Suprapubic skin (tissue), 4 donors: ENCODE measurements at regions not wholly inside any gene's neighbourhood (a gene's known extent, or its start where the extent isn't known, plus 50 kb on each side); places are given as distances from the start of the nearest gene placed in this dataset.

Experiments used
- DNase-seq, 2 donors: peaks; one replicate each; pipeline ENCODE4 v3.0.0-alpha.2; 2019; ENCODE audit warnings: low spot score in 2 of 2
- H3K27ac ChIP-seq: fragments of 200-600 bp; sonication (generic); one replicate; pipeline ENCODE4 v1.5.1; 2019
- H3K27me3 ChIP-seq: fragments of 200-600 bp; sonication (generic); one replicate; pipeline ENCODE4 v1.5.1; 2019
- H3K36me3 ChIP-seq: fragments of 200-600 bp; sonication (generic); one replicate; pipeline ENCODE4 v1.5.1; 2019
- H3K4me1 ChIP-seq: fragments of 200-600 bp; sonication (generic); one replicate; pipeline ENCODE4 v1.5.1; 2019
- H3K4me3 ChIP-seq: fragments of 200-600 bp; sonication (generic); one replicate; pipeline ENCODE4 v1.5.1; 2019; ENCODE audit warnings: mild to moderate bottlenecking
- H3K9me3 ChIP-seq: fragments of 200-600 bp; sonication (generic); one replicate; pipeline ENCODE4 v1.5.1; 2019
- EP300 ChIP-seq: sonication (generic); formaldehyde crosslinking; IDR thresholded peaks from one replicate; pipeline ENCODE4 v1.6.1; 2017; ENCODE audit warnings: antibody characterized with exemption
- POLR2A ChIP-seq, 2 donors: fragments of 450-650 bp; IDR thresholded peaks; one replicate each; pipeline ENCODE4 v1.6.1; 2017; ENCODE audit warnings: antibody characterized with exemption in 2 of 2, mild to moderate bottlenecking in 2 of 2, moderate library complexity in 2 of 2
- POLR2AphosphoS5 ChIP-seq, 3 donors: sonication (generic); formaldehyde crosslinking; IDR thresholded peaks; one replicate each; pipeline ENCODE4 v1.6.1; 2017; ENCODE audit warnings: antibody characterized with exemption in 3 of 3
- WGBS: methylation state at CpG from one replicate; pipeline ENCODE4 v1.1.5; 2018; 5-methylcytosine and 5-hydroxymethylcytosine counted together
- TF ChIP-seq, protein P1 (sequence below), 2 donors: fragments of 200-600 bp in 1 of 2; fragments of 450-650 bp in 1 of 2; sonication (generic) in 1 of 2; IDR thresholded peaks; one replicate each; pipeline ENCODE4 v1.5.1; 2016 to 2019; ENCODE audit warnings: antibody characterized with exemption in 2 of 2, mild to moderate bottlenecking in 1 of 2, moderate library complexity in 1 of 2

DNA sequence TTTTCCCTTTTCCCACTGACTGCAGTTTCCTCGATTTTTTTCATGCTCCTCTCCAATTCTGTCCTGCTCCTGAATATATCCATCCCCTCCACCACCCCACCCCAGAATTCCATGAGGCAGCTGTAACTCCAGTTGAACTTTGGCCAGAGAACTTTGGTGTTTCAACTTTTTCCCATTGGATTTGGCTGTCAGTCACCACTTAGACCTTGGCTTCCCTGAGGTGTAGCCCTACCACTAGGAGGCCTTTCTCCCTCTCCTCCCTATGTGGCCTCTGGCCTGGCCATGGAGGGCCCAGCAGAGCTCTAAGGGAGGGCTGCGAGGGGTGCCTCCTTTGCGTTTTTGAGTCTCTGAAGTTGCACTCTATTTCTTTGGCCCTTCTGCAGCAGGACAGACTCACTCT lies 261.3 kb downstream of the PIK3R1 start:
- H3K9me3 ChIP-seq = no peaks in the 10 kb centered on the region
- no peaks in the 10 kb centered on the region for H3K27me3 ChIP-seq
- 79% methylated on average over 3 of the region's 3 CpGs for WGBS
- peaks cover 16% of the 10 kb centered on the region for H3K4me1 ChIP-seq
- TF ChIP-seq POLR2AphosphoS5 (IDR thresholded peaks at IDR 0.05) (no peak), EP300 (no peak), POLR2A (IDR thresholded peaks at IDR 0.05) (no peak)
- TF ChIP-seq, protein P1, sequence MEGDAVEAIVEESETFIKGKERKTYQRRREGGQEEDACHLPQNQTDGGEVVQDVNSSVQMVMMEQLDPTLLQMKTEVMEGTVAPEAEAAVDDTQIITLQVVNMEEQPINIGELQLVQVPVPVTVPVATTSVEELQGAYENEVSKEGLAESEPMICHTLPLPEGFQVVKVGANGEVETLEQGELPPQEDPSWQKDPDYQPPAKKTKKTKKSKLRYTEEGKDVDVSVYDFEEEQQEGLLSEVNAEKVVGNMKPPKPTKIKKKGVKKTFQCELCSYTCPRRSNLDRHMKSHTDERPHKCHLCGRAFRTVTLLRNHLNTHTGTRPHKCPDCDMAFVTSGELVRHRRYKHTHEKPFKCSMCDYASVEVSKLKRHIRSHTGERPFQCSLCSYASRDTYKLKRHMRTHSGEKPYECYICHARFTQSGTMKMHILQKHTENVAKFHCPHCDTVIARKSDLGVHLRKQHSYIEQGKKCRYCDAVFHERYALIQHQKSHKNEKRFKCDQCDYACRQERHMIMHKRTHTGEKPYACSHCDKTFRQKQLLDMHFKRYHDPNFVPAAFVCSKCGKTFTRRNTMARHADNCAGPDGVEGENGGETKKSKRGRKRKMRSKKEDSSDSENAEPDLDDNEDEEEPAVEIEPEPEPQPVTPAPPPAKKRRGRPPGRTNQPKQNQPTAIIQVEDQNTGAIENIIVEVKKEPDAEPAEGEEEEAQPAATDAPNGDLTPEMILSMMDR (IDR thresholded peaks at IDR 0.05) = no peak
- no peak for DNase-seq
- no peak overlapping the region for H3K27ac ChIP-seq
- no peaks in the 10 kb centered on the region for H3K36me3 ChIP-seq
- H3K4me3 ChIP-seq = no peak overlapping the region

DNA sequence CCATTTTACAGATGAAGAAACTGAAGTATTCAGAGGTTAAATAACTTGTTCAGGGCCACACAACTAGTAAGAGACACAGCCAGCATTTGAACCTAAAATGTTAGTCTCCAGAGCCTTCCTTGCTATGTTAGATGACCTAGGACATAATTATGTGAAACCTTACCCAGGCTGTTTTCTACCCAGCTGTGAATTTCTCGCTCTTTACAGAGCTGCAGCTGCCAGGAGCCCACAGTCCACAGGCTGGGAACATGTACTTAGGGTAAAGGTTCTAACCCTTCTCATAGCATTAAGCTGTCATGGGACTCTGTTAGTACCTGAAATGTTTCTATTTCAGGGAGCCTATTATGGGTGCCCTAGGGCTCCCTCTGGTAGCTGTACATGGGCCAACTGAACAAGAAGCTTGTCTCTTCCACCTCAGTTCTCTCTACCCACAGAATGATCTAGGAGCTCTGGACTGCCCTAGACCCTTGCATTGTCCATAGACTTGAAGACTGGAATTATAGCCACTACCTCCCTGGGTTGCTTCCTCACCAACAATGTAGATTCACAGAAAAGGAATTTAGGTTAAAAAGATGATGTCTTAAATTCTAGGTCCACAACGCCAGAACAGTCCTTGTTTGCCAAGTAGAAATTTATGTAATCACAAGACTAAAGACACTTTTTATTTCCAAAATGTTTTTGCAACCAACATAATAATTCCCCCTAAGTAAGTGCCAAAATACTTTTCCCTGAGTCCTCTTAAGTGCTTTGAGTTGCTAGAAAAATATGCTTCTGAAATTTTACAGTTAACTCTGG lies 262.9 kb downstream of the PIK3R1 start:
- Histone ChIP-seq H3K36me3 (no peaks in the 10 kb centered on the region), H3K4me1 (peaks cover 16% of the 10 kb centered on the region), H3K4me3 (no peak overlapping the region), H3K9me3 (no peaks in the 10 kb centered on the region), H3K27me3 (no peaks in the 10 kb centered on the region), H3K27ac (peak overlapping the region; percentile 37)
- DNase-seq = no peak
- TF ChIP-seq, protein P1 (IDR thresholded peaks at IDR 0.05) = no peak
- TF ChIP-seq POLR2AphosphoS5 (IDR thresholded peaks at IDR 0.05) (no peak), POLR2A (IDR thresholded peaks at IDR 0.05) (no peak), EP300 (no peak)
- WGBS = 50% methylated on average over 2 of the region's 2 CpGs

DNA sequence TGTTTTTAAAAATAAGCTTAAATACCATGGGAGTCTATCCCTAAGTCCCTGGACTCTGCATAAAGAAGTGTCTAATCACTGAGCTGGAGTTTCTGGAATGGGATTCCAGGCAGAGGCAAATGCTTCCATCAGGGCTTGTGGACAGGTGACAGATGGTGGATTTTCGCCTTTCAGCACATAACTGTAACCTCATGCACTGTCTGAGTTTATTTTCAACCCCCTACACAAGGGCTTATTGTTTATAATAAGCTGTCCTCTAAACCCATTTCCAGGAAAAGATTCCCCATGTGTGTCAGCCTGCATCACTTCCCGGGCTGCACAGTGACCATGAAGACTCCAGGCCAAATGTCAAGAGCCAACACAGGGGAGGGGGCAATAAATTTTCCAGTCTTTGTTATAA lies 264.0 kb downstream of the PIK3R1 start:
- WGBS = 83% methylated on average over 2 of the region's 2 CpGs
- Histone ChIP-seq H3K9me3 (no peaks in the 10 kb centered on the region), H3K4me1 (peaks cover 16% of the 10 kb centered on the region), H3K27me3 (no peaks in the 10 kb centered on the region), H3K27ac (no peak overlapping the region), H3K36me3 (no peaks in the 10 kb centered on the region), H3K4me3 (no peak overlapping the region)
- DNase-seq = no peak
- no peak for TF ChIP-seq POLR2A (IDR thresholded peaks at IDR 0.05)
- TF ChIP-seq, protein P1 (IDR thresholded peaks at IDR 0.05) = no peak
- no peak for TF ChIP-seq EP300
- no peak for TF ChIP-seq POLR2AphosphoS5 (IDR thresholded peaks at IDR 0.05)

DNA sequence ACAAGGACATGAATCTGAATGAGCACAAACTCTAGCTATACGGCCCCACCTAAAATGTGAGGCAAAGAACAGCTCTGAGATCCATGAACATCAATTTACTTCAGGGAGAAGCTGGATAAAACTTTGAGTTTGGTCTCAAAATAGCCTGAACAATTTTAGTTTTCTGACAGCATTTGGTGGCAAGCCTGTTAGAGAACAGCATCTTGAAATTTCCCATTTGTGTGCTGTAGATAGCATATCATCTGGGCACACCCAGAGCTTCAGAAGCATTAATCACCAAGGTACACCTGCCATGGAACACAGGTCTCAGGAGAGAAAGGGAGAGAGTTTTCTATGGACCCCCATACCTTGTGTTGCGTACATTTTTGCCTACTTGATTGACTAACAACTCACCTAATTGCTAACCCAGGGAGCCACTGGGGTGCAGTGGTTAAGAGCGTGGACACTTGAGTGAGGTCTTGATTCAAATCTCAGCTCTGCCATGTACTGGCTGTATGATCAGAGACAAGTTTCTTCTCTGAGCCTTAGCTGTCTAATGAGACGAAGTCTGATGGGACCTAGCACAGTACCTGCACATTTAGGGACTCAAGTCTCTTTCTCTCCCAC lies 264.9 kb downstream of the PIK3R1 start:
- TF ChIP-seq EP300 (no peak), POLR2AphosphoS5 (IDR thresholded peaks at IDR 0.05) (no peak), POLR2A (IDR thresholded peaks at IDR 0.05) (no peak)
- TF ChIP-seq, protein P1 (IDR thresholded peaks at IDR 0.05) = no peak
- peaks cover 16% of the 10 kb centered on the region for H3K4me1 ChIP-seq
- no peak overlapping the region for H3K4me3 ChIP-seq
- H3K9me3 ChIP-seq = no peaks in the 10 kb centered on the region
- no peaks in the 10 kb centered on the region for H3K36me3 ChIP-seq
- WGBS = 94% methylated on average over 4 of the region's 4 CpGs
- no peak overlapping the region for H3K27ac ChIP-seq
- H3K27me3 ChIP-seq = no peaks in the 10 kb centered on the region
- no peak for DNase-seq

DNA sequence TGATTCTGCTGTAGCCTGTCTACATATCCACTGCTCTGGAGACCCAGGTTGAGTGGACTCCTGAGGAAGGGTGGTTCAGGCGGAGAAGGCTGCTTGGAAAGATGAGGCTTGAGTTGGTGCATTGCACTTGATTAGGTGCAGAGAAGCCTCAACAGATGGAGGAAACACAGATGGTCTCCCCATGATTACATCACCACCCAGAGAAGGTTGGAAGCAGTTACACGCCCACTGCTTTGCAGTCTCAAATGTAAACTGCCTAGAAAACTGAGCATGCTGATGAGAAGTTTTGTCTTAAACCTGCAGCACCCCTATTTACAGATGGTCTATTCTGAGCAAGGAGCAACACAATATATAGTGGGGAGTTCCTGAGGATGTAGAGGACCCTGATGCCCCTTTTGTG lies 266.6 kb downstream of the PIK3R1 start:
- WGBS = 87% methylated on average over 2 of the region's 2 CpGs

More for the DNA sequence above, 266.6 kb downstream of the PIK3R1 start:
- TF ChIP-seq POLR2A (IDR thresholded peaks at IDR 0.05) (no peak), POLR2AphosphoS5 (IDR thresholded peaks at IDR 0.05) (no peak)
- TF ChIP-seq, protein P1 (IDR thresholded peaks at IDR 0.05) = no peak
- Histone ChIP-seq H3K9me3 (no peaks in the 10 kb centered on the region), H3K27ac (no peak overlapping the region), H3K27me3 (no peaks in the 10 kb centered on the region), H3K4me1 (peaks cover 16% of the 10 kb centered on the region), H3K4me3 (no peak overlapping the region), H3K36me3 (no peaks in the 10 kb centered on the region)
- DNase-seq = no peak
